Activated T-helper 17 cell treated with anti-CD3 and anti-CD28 coated beads, Interleukin-2, amount 50 U/mL, for 72 hours (primary cell): ENCODE measurements at regions not wholly inside any gene's neighbourhood (a gene's known extent, or its start where the extent isn't known, plus 50 kb on each side); places are given as distances from the start of the nearest gene placed in this dataset.
A peak's percentile ranks its signal among the peaks of the same experiment; 100 is the strongest.

Experiments used
- ATAC-seq: fragments of 150-1000 bp; cut with Tn5 transposase; replicated peaks from 2 replicates; pipeline ENCODE4 v1.10.0; 2021; ENCODE audit warnings: mild to moderate bottlenecking, moderate library complexity
- H3K27ac Mint-ChIP-seq: one replicate; pipeline ENCODE4 v1.8.0; 2022; ENCODE audit warnings: mixed read lengths
- H3K27me3 Mint-ChIP-seq: one replicate; pipeline ENCODE4 v1.8.0; 2022; ENCODE audit warnings: mixed read lengths
- H3K36me3 Mint-ChIP-seq: one replicate; pipeline ENCODE4 v1.8.0; 2022; ENCODE audit warnings: low read depth, mild to moderate bottlenecking, mixed read lengths
- H3K4me1 Mint-ChIP-seq: one replicate; pipeline ENCODE4 v1.8.0; 2022; ENCODE audit warnings: mixed read lengths
- H3K4me3 Mint-ChIP-seq: one replicate; pipeline ENCODE4 v1.8.0; 2022; ENCODE audit warnings: mild to moderate bottlenecking, mixed read lengths
- H3K9me3 Mint-ChIP-seq: one replicate; pipeline ENCODE4 v1.8.0; 2022; ENCODE audit warnings: mixed read lengths

- Mint-ChIP-seq H3K4me1 (no peaks in the 10 kb centered on the region), H3K27me3 (no peaks in the 10 kb centered on the region), H3K9me3 (no peaks in the 10 kb centered on the region), H3K27ac (no peak overlapping the region), H3K36me3 (peaks cover 13% of the 10 kb centered on the region), H3K4me3 (no peak overlapping the region)
- no peak for ATAC-seq
These were observed 345.9 kb upstream of the RGS6 start for GRCh38 chr14:71586131-71586897.

GRCh38 chr14:71588028-71588427 lies 344.2 kb upstream of the RGS6 start:
- Mint-ChIP-seq H3K27ac (no peak overlapping the region), H3K36me3 (peaks cover 13% of the 10 kb centered on the region), H3K4me3 (no peak overlapping the region), H3K9me3 (no peaks in the 10 kb centered on the region), H3K4me1 (peaks cover 4% of the 10 kb centered on the region), H3K27me3 (no peaks in the 10 kb centered on the region)
- no peak for ATAC-seq

- Mint-ChIP-seq H3K4me3 (no peak overlapping the region), H3K36me3 (peaks cover 13% of the 10 kb centered on the region), H3K4me1 (peaks cover 5% of the 10 kb centered on the region), H3K27ac (no peak overlapping the region), H3K9me3 (no peaks in the 10 kb centered on the region), H3K27me3 (no peaks in the 10 kb centered on the region)
- no peak for ATAC-seq
These were observed 343.5 kb upstream of the RGS6 start for GRCh38 chr14:71588576-71589215.

- Mint-ChIP-seq H3K27me3 (no peaks in the 10 kb centered on the region), H3K4me3 (no peak overlapping the region), H3K27ac (no peak overlapping the region), H3K4me1 (peaks cover 9% of the 10 kb centered on the region), H3K9me3 (no peaks in the 10 kb centered on the region), H3K36me3 (peaks cover 13% of the 10 kb centered on the region)
- no peak for ATAC-seq
These were observed 342.6 kb upstream of the RGS6 start for GRCh38 chr14:71589609-71590008.

- H3K27me3 Mint-ChIP-seq = no peaks in the 10 kb centered on the region
- H3K9me3 Mint-ChIP-seq = no peaks in the 10 kb centered on the region
- peaks cover 13% of the 10 kb centered on the region for H3K36me3 Mint-ChIP-seq
- peaks cover 9% of the 10 kb centered on the region for H3K4me1 Mint-ChIP-seq
- H3K27ac Mint-ChIP-seq = no peak overlapping the region
- no peak overlapping the region for H3K4me3 Mint-ChIP-seq
- no peak for ATAC-seq
These were observed 342.1 kb upstream of the RGS6 start for GRCh38 chr14:71590131-71590530.

GRCh38 chr14:71591231-71591630 lies 341.0 kb upstream of the RGS6 start:
- Mint-ChIP-seq H3K27ac (no peak overlapping the region), H3K9me3 (no peaks in the 10 kb centered on the region), H3K4me3 (no peak overlapping the region), H3K27me3 (no peaks in the 10 kb centered on the region), H3K4me1 (peaks cover 16% of the 10 kb centered on the region), H3K36me3 (peaks cover 13% of the 10 kb centered on the region)
- ATAC-seq = no peak

GRCh38 chr14:71591929-71592328 lies 340.3 kb upstream of the RGS6 start:
- H3K27ac Mint-ChIP-seq = peak overlapping the region; percentile 75
- H3K9me3 Mint-ChIP-seq = no peaks in the 10 kb centered on the region
- H3K27me3 Mint-ChIP-seq = no peaks in the 10 kb centered on the region
- peaks cover 13% of the 10 kb centered on the region for H3K36me3 Mint-ChIP-seq
- H3K4me3 Mint-ChIP-seq = no peak overlapping the region
- peaks cover 16% of the 10 kb centered on the region for H3K4me1 Mint-ChIP-seq
- ATAC-seq = peak; percentile 98

- Mint-ChIP-seq H3K27ac (peak overlapping the region; percentile 75), H3K36me3 (peaks cover 13% of the 10 kb centered on the region), H3K4me3 (no peak overlapping the region), H3K9me3 (no peaks in the 10 kb centered on the region), H3K4me1 (peaks cover 16% of the 10 kb centered on the region), H3K27me3 (no peaks in the 10 kb centered on the region)
- ATAC-seq = peak; percentile 39
These were observed 339.9 kb upstream of the RGS6 start for GRCh38 chr14:71592361-71592760.

- Mint-ChIP-seq H3K27ac (no peak overlapping the region), H3K36me3 (peaks cover 10% of the 10 kb centered on the region), H3K9me3 (no peaks in the 10 kb centered on the region), H3K27me3 (no peaks in the 10 kb centered on the region), H3K4me3 (no peak overlapping the region), H3K4me1 (peaks cover 32% of the 10 kb centered on the region)
- ATAC-seq = no peak
These were observed 338.3 kb upstream of the RGS6 start for GRCh38 chr14:71593966-71594365.

GRCh38 chr14:71594821-71595220 lies 337.4 kb upstream of the RGS6 start:
- H3K27ac Mint-ChIP-seq = no peak overlapping the region
- no peak overlapping the region for H3K4me3 Mint-ChIP-seq
- ATAC-seq = no peak

GRCh38 chr14:71595441-71595840 lies 336.8 kb upstream of the RGS6 start:
- Mint-ChIP-seq H3K27me3 (no peaks in the 10 kb centered on the region), H3K4me3 (no peak overlapping the region), H3K4me1 (peaks cover 33% of the 10 kb centered on the region), H3K9me3 (peaks cover 6% of the 10 kb centered on the region), H3K36me3 (peaks cover 20% of the 10 kb centered on the region), H3K27ac (no peak overlapping the region)
- no peak for ATAC-seq

More at GRCh38 chr14:71594821-71595220, 337.4 kb upstream of the RGS6 start:
- no peaks in the 10 kb centered on the region for H3K27me3 Mint-ChIP-seq
- peaks cover 33% of the 10 kb centered on the region for H3K4me1 Mint-ChIP-seq
- H3K36me3 Mint-ChIP-seq = peaks cover 13% of the 10 kb centered on the region
- no peaks in the 10 kb centered on the region for H3K9me3 Mint-ChIP-seq

- H3K4me3 Mint-ChIP-seq = no peak overlapping the region
- peaks cover 11% of the 10 kb centered on the region for H3K9me3 Mint-ChIP-seq
- peak overlapping the region; percentile 11 for H3K27ac Mint-ChIP-seq
- no peaks in the 10 kb centered on the region for H3K27me3 Mint-ChIP-seq
- no peak for ATAC-seq
- peaks cover 24% of the 10 kb centered on the region for H3K36me3 Mint-ChIP-seq
- peaks cover 29% of the 10 kb centered on the region for H3K4me1 Mint-ChIP-seq
These were observed 334.8 kb upstream of the RGS6 start for GRCh38 chr14:71597287-71597920.

- no peaks in the 10 kb centered on the region for H3K27me3 Mint-ChIP-seq
- H3K4me3 Mint-ChIP-seq = no peak overlapping the region
- peaks cover 11% of the 10 kb centered on the region for H3K9me3 Mint-ChIP-seq
- H3K4me1 Mint-ChIP-seq = peaks cover 29% of the 10 kb centered on the region
- H3K27ac Mint-ChIP-seq = peak overlapping the region; percentile 11
- peak; percentile 62 for ATAC-seq
- H3K36me3 Mint-ChIP-seq = peaks cover 24% of the 10 kb centered on the region
These were observed 334.1 kb upstream of the RGS6 start for GRCh38 chr14:71597955-71598660.

- no peak for ATAC-seq
- peaks cover 33% of the 10 kb centered on the region for H3K36me3 Mint-ChIP-seq
- no peaks in the 10 kb centered on the region for H3K27me3 Mint-ChIP-seq
- peaks cover 11% of the 10 kb centered on the region for H3K9me3 Mint-ChIP-seq
- H3K4me1 Mint-ChIP-seq = peaks cover 26% of the 10 kb centered on the region
- H3K4me3 Mint-ChIP-seq = no peak overlapping the region
- no peak overlapping the region for H3K27ac Mint-ChIP-seq
These were observed 331.9 kb upstream of the RGS6 start for GRCh38 chr14:71600309-71600708.
